ENCODE measurements at regions not wholly inside any gene's neighbourhood (a gene's known extent, or its start where the extent isn't known, plus 50 kb on each side); places are given as distances from the start of the nearest gene placed in this dataset.

DNA sequence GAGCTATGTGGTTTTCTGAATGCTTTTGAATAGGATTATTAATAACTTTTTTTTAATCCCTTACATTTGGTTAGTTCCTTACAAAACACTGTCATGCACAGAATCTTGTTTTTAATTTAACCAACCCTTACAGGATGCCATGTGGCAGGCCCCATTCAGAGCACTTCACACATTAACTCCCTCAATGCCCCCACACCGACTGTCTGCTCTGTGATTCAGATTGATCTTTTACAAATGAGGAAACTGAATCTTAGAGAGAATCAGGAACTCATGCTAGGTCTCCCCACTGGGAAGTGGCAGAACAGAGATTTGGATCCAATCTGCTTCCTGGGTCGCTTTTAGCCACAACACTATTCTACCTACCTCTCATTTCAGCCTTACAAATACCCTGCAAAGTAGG is 195.8 kb upstream of the NPVF start:
- H3K27me3 ChIP-seq (ENCODE audit: insufficient read depth, low read length) = peaks cover 61% of the 10 kb centered on the region
- H3K79me2 ChIP-seq (ENCODE audit: insufficient read depth, low read length) = no peaks in the 10 kb centered on the region
- H3K36me3 ChIP-seq (ENCODE audit: control insufficient read depth in 1 of 2, insufficient read depth in 2 of 2, low read length in 2 of 2) = no peaks in the 10 kb centered on the region
- TF ChIP-seq POLR2A (IDR thresholded peaks at IDR 0.05; ENCODE audit: borderline replicate concordance, extremely low read depth, insufficient read depth, insufficient read length) (no peak), POLR2AphosphoS5 (IDR thresholded peaks at IDR 0.05; ENCODE audit: low read depth, low read length) (no peak), SRF (IDR thresholded peaks at IDR 0.05; ENCODE audit: low read depth) (no peak), SP1 (IDR thresholded peaks at IDR 0.05; ENCODE audit: low read depth) (no peak), ZNF274 (IDR thresholded peaks at IDR 0.05; ENCODE audit: low read depth, low read length) (no peak), CEBPB (IDR thresholded peaks at IDR 0.05; ENCODE audit: low read depth) (no peak), EGR1 (IDR thresholded peaks at IDR 0.05; ENCODE audit: low read depth) (no peak), TCF7L2 (IDR thresholded peaks at IDR 0.05; ENCODE audit: borderline replicate concordance, extremely low read depth, insufficient read depth, insufficient read length) (no peak), CBX3 (IDR thresholded peaks at IDR 0.05; ENCODE audit: low read depth) (no peak), SIN3A (IDR thresholded peaks at IDR 0.05; ENCODE audit: low read depth) (no peak), FOSL1 (IDR thresholded peaks at IDR 0.05; ENCODE audit: low read depth) (no peak), EZH2phosphoT487 (IDR thresholded peaks at IDR 0.05; ENCODE audit: borderline replicate concordance) (no peak), ELF1 (IDR thresholded peaks at IDR 0.05; ENCODE audit: borderline replicate concordance, low read depth) (no peak), YY1 (IDR thresholded peaks at IDR 0.05; ENCODE audit: extremely low read depth, insufficient replicate concordance, low read depth, low read length) (no peak), RAD21 (IDR thresholded peaks at IDR 0.05; ENCODE audit: low read depth) (no peak)
- TF ChIP-seq, protein P1, sequence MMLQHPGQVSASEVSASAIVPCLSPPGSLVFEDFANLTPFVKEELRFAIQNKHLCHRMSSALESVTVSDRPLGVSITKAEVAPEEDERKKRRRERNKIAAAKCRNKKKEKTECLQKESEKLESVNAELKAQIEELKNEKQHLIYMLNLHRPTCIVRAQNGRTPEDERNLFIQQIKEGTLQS (IDR thresholded peaks at IDR 0.05) = no peak
- TF ChIP-seq, protein P2, sequence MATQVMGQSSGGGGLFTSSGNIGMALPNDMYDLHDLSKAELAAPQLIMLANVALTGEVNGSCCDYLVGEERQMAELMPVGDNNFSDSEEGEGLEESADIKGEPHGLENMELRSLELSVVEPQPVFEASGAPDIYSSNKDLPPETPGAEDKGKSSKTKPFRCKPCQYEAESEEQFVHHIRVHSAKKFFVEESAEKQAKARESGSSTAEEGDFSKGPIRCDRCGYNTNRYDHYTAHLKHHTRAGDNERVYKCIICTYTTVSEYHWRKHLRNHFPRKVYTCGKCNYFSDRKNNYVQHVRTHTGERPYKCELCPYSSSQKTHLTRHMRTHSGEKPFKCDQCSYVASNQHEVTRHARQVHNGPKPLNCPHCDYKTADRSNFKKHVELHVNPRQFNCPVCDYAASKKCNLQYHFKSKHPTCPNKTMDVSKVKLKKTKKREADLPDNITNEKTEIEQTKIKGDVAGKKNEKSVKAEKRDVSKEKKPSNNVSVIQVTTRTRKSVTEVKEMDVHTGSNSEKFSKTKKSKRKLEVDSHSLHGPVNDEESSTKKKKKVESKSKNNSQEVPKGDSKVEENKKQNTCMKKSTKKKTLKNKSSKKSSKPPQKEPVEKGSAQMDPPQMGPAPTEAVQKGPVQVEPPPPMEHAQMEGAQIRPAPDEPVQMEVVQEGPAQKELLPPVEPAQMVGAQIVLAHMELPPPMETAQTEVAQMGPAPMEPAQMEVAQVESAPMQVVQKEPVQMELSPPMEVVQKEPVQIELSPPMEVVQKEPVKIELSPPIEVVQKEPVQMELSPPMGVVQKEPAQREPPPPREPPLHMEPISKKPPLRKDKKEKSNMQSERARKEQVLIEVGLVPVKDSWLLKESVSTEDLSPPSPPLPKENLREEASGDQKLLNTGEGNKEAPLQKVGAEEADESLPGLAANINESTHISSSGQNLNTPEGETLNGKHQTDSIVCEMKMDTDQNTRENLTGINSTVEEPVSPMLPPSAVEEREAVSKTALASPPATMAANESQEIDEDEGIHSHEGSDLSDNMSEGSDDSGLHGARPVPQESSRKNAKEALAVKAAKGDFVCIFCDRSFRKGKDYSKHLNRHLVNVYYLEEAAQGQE (IDR thresholded peaks at IDR 0.05; ENCODE audit: low read depth) = no peak
- TF ChIP-seq, protein P3, sequence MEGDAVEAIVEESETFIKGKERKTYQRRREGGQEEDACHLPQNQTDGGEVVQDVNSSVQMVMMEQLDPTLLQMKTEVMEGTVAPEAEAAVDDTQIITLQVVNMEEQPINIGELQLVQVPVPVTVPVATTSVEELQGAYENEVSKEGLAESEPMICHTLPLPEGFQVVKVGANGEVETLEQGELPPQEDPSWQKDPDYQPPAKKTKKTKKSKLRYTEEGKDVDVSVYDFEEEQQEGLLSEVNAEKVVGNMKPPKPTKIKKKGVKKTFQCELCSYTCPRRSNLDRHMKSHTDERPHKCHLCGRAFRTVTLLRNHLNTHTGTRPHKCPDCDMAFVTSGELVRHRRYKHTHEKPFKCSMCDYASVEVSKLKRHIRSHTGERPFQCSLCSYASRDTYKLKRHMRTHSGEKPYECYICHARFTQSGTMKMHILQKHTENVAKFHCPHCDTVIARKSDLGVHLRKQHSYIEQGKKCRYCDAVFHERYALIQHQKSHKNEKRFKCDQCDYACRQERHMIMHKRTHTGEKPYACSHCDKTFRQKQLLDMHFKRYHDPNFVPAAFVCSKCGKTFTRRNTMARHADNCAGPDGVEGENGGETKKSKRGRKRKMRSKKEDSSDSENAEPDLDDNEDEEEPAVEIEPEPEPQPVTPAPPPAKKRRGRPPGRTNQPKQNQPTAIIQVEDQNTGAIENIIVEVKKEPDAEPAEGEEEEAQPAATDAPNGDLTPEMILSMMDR (IDR thresholded peaks at IDR 0.05 in 2 of 3, conservative IDR thresholded peaks at IDR 0.05 in 1 of 3; ENCODE audit: borderline replicate concordance in 1 of 3, insufficient read depth in 1 of 3, low read depth in 2 of 3, low read length in 2 of 3) = no peak
- TF ChIP-seq, protein P4, sequence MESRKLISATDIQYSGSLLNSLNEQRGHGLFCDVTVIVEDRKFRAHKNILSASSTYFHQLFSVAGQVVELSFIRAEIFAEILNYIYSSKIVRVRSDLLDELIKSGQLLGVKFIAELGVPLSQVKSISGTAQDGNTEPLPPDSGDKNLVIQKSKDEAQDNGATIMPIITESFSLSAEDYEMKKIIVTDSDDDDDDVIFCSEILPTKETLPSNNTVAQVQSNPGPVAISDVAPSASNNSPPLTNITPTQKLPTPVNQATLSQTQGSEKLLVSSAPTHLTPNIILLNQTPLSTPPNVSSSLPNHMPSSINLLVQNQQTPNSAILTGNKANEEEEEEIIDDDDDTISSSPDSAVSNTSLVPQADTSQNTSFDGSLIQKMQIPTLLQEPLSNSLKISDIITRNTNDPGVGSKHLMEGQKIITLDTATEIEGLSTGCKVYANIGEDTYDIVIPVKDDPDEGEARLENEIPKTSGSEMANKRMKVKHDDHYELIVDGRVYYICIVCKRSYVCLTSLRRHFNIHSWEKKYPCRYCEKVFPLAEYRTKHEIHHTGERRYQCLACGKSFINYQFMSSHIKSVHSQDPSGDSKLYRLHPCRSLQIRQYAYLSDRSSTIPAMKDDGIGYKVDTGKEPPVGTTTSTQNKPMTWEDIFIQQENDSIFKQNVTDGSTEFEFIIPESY (IDR thresholded peaks at IDR 0.05; ENCODE audit: extremely low read depth, insufficient replicate concordance, low read length) = no peak
- no TSS peak for BruUV-seq (replicated peaks)
- no peak overlapping the region for H3K4me3 ChIP-seq (replicated peaks in 1 of 2; ENCODE audit: low read depth in 1 of 2, low read length in 2 of 2)
- ChIA-PET CTCF (no interaction called here), RAD21 (ENCODE audit: low non-redundant PET in 1 of 2, low total read pairs in 2 of 2, uncharacterized antibody in 2 of 2, unreplicated experiment in 2 of 2) (no interaction called here), POLR2A (no interaction called here)
- H4K20me1 ChIP-seq (ENCODE audit: insufficient read depth) = no peaks in the 10 kb centered on the region; the same call in 1 of the 2 replicates
- intact Hi-C loops (cut with micrococcal nuclease) = no loop called here
- no peak for ATAC-seq
- H3K27ac ChIP-seq (ENCODE audit: low read depth, low read length) = no peak overlapping the region
- DNase-seq (ENCODE audit: low read depth, low spot score) = no peak
- H3K4me1 ChIP-seq (ENCODE audit: control insufficient read depth in 1 of 2, insufficient read depth in 2 of 2, low read length in 2 of 2) = no peaks in the 10 kb centered on the region
- H3K4me2 ChIP-seq (ENCODE audit: low read length) = no peak overlapping the region
- no peak overlapping the region for H3K9ac ChIP-seq (ENCODE audit: low read length)
- no peaks in the 10 kb centered on the region for H3K9me3 ChIP-seq (ENCODE audit: control insufficient read depth in 1 of 2, insufficient read depth in 1 of 2, low read depth in 1 of 2, low read length in 2 of 2)
- H3K9me2 ChIP-seq (ENCODE audit: insufficient read depth) = no peaks in the 10 kb centered on the region
- H2AFZ ChIP-seq (ENCODE audit: low read depth, low read length, poor library complexity, severe bottlenecking) = no peak overlapping the region

Measured in HCT116 (cell line).